Subcutaneous abdominal adipose tissue (tissue), 5 donors: ENCODE measurements at regions not wholly inside any gene's neighbourhood (a gene's known extent, or its start where the extent isn't known, plus 50 kb on each side); places are given as distances from the start of the nearest gene placed in this dataset.
A peak's percentile ranks its signal among the peaks of the same experiment; 100 is the strongest.
"Not testable (repeated sequence)": the region's sequence is repeated elsewhere in the genome, so short reads cannot be mapped to it uniquely, and the experiment has no call there.

Experiments used
- H3K27ac ChIP-seq: one replicate; pipeline ENCODE4 v1.7.0; 2013; ENCODE audit warnings: low read depth, mild to moderate bottlenecking, inconsistent platforms, low read length, moderate library complexity
- H3K27me3 ChIP-seq, 5 donors: one replicate each; pipeline ENCODE4 v1.7.0; 2013; ENCODE audit warnings: low read length in 5 of 5, inconsistent platforms in 1 of 5; ENCODE audit not compliant: control insufficient read depth in 5 of 5, insufficient read depth in 4 of 5
- H3K36me3 ChIP-seq, 5 donors: one replicate each; pipeline ENCODE4 v1.7.0; 2013; ENCODE audit warnings: low read length in 5 of 5; ENCODE audit not compliant: control insufficient read depth in 5 of 5, insufficient read depth in 5 of 5
- H3K4me1 ChIP-seq, 5 donors: one replicate each; pipeline ENCODE4 v1.7.0; 2013; ENCODE audit warnings: low read length in 5 of 5, mild to moderate bottlenecking in 3 of 5, moderate library complexity in 1 of 5; ENCODE audit not compliant: control insufficient read depth in 5 of 5, insufficient read depth in 5 of 5
- H3K4me3 ChIP-seq, 5 donors: one replicate each; pipeline ENCODE4 v1.7.0; 2013; ENCODE audit warnings: low read length in 5 of 5, low read depth in 1 of 5
- H3K9ac ChIP-seq, 5 donors: one replicate each; pipeline ENCODE4 v1.7.0; 2013; ENCODE audit warnings: low read length in 5 of 5, mild to moderate bottlenecking in 4 of 5, moderate library complexity in 3 of 5
- H3K9me3 ChIP-seq, 5 donors: one replicate each; pipeline ENCODE4 v1.7.0; 2013; ENCODE audit warnings: low read length in 5 of 5; ENCODE audit not compliant: control insufficient read depth in 5 of 5
- donor health status: healthy.
- donor health status: healthy.
- donor health status: healthy.
- donor health status: healthy.
- donor health status: healthy.

- H3K36me3 ChIP-seq, H3K4me1 ChIP-seq, H3K27ac ChIP-seq, H3K9me3 ChIP-seq, H3K27me3 ChIP-seq, H3K4me3 ChIP-seq, H3K9ac ChIP-seq: not testable (repeated sequence)
Observed at GRCh38 chr15:62870701-62871100, 171.8 kb upstream of the TPM1 start.

- Histone ChIP-seq H3K4me1 (no peaks in the 10 kb centered on the region), H3K9me3 (no peaks in the 10 kb centered on the region), H3K27me3 (no peaks in the 10 kb centered on the region), H3K9ac (no peak overlapping the region), H3K36me3 (no peaks in the 10 kb centered on the region), H3K4me3 (no peak overlapping the region), H3K27ac (no peak overlapping the region)
Observed at GRCh38 chr15:62873203-62873602, 169.3 kb upstream of the TPM1 start.

GRCh38 chr15:62874064-62874463, 168.5 kb upstream of the TPM1 start:
- H3K4me1 ChIP-seq: peaks cover 0 to 1% (median 0%) of the 10 kb centered on the region in 5 donors
- H3K27ac ChIP-seq: no peak overlapping the region

GRCh38 chr15:62874959-62875625, 167.5 kb upstream of the TPM1 start:
- no peak overlapping the region for H3K4me3 ChIP-seq
- peaks cover 0 to 10% (median 3%) of the 10 kb centered on the region in 5 donors for H3K4me1 ChIP-seq
- no peak overlapping the region for H3K9ac ChIP-seq
- no peaks in the 10 kb centered on the region for H3K36me3 ChIP-seq
- H3K9me3 ChIP-seq: no peaks in the 10 kb centered on the region
- H3K27ac ChIP-seq: no peak overlapping the region
- no peaks in the 10 kb centered on the region for H3K27me3 ChIP-seq

More at GRCh38 chr15:62874064-62874463, 168.5 kb upstream of the TPM1 start:
- H3K4me3 ChIP-seq: no peak overlapping the region
- H3K36me3 ChIP-seq: no peaks in the 10 kb centered on the region
- H3K27me3 ChIP-seq: no peaks in the 10 kb centered on the region
- H3K9ac ChIP-seq: no peak overlapping the region
- H3K9me3 ChIP-seq: no peaks in the 10 kb centered on the region

- H3K4me1 ChIP-seq: peaks cover 0 to 14% (median 7%) of the 10 kb centered on the region in 5 donors
- H3K9ac ChIP-seq: no peak overlapping the region
- no peak overlapping the region for H3K4me3 ChIP-seq
- H3K27ac ChIP-seq: no peak overlapping the region
- no peaks in the 10 kb centered on the region for H3K9me3 ChIP-seq
- H3K36me3 ChIP-seq: no peaks in the 10 kb centered on the region
- H3K27me3 ChIP-seq: no peaks in the 10 kb centered on the region
Observed at GRCh38 chr15:62875626-62876021, 166.9 kb upstream of the TPM1 start.

- no peaks in the 10 kb centered on the region for H3K36me3 ChIP-seq
- no peak overlapping the region for H3K4me3 ChIP-seq
- H3K27ac ChIP-seq: no peak overlapping the region
- peaks cover 0 to 14% (median 7%) of the 10 kb centered on the region in 5 donors for H3K4me1 ChIP-seq
- H3K9ac ChIP-seq: no peak overlapping the region
- H3K27me3 ChIP-seq: no peaks in the 10 kb centered on the region
- H3K9me3 ChIP-seq: no peaks in the 10 kb centered on the region
Observed at GRCh38 chr15:62877276-62877857, 165.2 kb upstream of the TPM1 start.

- H3K27ac ChIP-seq: no peak overlapping the region
- H3K9me3 ChIP-seq: no peaks in the 10 kb centered on the region
- H3K4me1 ChIP-seq: peaks cover 0 to 14% (median 7%) of the 10 kb centered on the region in 5 donors
- H3K9ac ChIP-seq: no peak overlapping the region
- H3K27me3 ChIP-seq: no peaks in the 10 kb centered on the region
- H3K36me3 ChIP-seq: no peaks in the 10 kb centered on the region
- H3K4me3 ChIP-seq: no peak overlapping the region
Observed at GRCh38 chr15:62878070-62878469, 164.5 kb upstream of the TPM1 start.

GRCh38 chr15:62879770-62880169, 162.8 kb upstream of the TPM1 start:
- Histone ChIP-seq H3K9ac (no peak overlapping the region), H3K9me3 (no peaks in the 10 kb centered on the region), H3K4me1 (peaks cover 0 to 14% (median 7%) of the 10 kb centered on the region in 5 donors), H3K4me3 (no peak overlapping the region), H3K36me3 (no peaks in the 10 kb centered on the region), H3K27ac (no peak overlapping the region), H3K27me3 (no peaks in the 10 kb centered on the region)

GRCh38 chr15:62880278-62880677, 162.3 kb upstream of the TPM1 start:
- Histone ChIP-seq H3K9me3 (no peaks in the 10 kb centered on the region), H3K4me1 (peaks cover 0 to 14% (median 7%) of the 10 kb centered on the region in 5 donors), H3K4me3 (peak overlapping the region in 1 of 5 donors; percentile 1), H3K27me3 (no peaks in the 10 kb centered on the region), H3K27ac (no peak overlapping the region), H3K9ac (no peak overlapping the region), H3K36me3 (no peaks in the 10 kb centered on the region)

GRCh38 chr15:62881056-62881455, 161.5 kb upstream of the TPM1 start:
- peaks cover 0 to 14% (median 7%) of the 10 kb centered on the region in 5 donors for H3K4me1 ChIP-seq
- no peak overlapping the region for H3K4me3 ChIP-seq
- no peaks in the 10 kb centered on the region for H3K36me3 ChIP-seq
- no peak overlapping the region for H3K27ac ChIP-seq
- H3K9me3 ChIP-seq: no peaks in the 10 kb centered on the region
- H3K9ac ChIP-seq: no peak overlapping the region
- H3K27me3 ChIP-seq: no peaks in the 10 kb centered on the region
